Endothelial cell of umbilical vein (primary cell): ENCODE measurements at regions not wholly inside any gene's neighbourhood (a gene's known extent, or its start where the extent isn't known, plus 50 kb on each side); places are given as distances from the start of the nearest gene placed in this dataset.

Experiments
- BruUV-seq: library from RNA; stranded (reverse); fragments of 400-500 nt; replicated peaks from 2 replicates; lab custom pipeline; 2021; lab: Mats Ljungman, UMichigan
- CTCF ChIA-PET: fragments of 300-600, 350-600 bp; sonication (Branson Sonifier 250); formaldehyde crosslinking; loops from one replicate; lab custom pipeline; 2021; ENCODE audit warnings: antibody characterized with exemption, inconsistent platforms; lab: Charles Lee
- POLR2A ChIA-PET: fragments of 300-600, 350-600 bp; sonication (Branson Sonifier 250); formaldehyde crosslinking; loops from one replicate; lab custom pipeline; 2021; ENCODE audit warnings: antibody characterized with exemption, inconsistent platforms; lab: Charles Lee
- DNase-seq: peaks from one replicate; pipeline ENCODE4 v3.0.0-alpha.2; 2011; ENCODE audit warnings: low read depth, low spot score
- FAIRE-seq: peaks from 2 replicates; lab custom pipeline; 2011; peaks lifted over from hg19 to GRCh38; lab: Jason Lieb, UNC
- H2AFZ ChIP-seq: 2 replicates; pipeline ENCODE4 v1.6.0; 2012; ENCODE audit warnings: low read depth, low read length, control low read depth, inconsistent platforms
- H3K27ac ChIP-seq: 2 replicates; pipeline ENCODE4 v1.5.1; 2011; ENCODE audit warnings: low read depth, mild to moderate bottlenecking, control low read depth, low read length, moderate library complexity; ENCODE audit not compliant: insufficient read depth
- H3K27me3 ChIP-seq, 2 experiments: 2 replicates each; pipeline versions ENCODE4 v1.6.0 to v1.6.1; 2011; ENCODE audit warnings: low read length in 2 of 2, mixed read lengths in 1 of 2; ENCODE audit not compliant: control insufficient read depth in 2 of 2, insufficient read depth in 2 of 2
- H3K36me3 ChIP-seq, 2 experiments: 2 replicates in 1 of 2; 3 replicates in 1 of 2; pipeline ENCODE4 v1.5.1; 2011; ENCODE audit warnings: low read length in 2 of 2, mild to moderate bottlenecking in 1 of 2, moderate library complexity in 1 of 2; ENCODE audit not compliant: control insufficient read depth in 2 of 2, insufficient read depth in 2 of 2; ENCODE audit errors: extremely low read depth in 1 of 2
- H3K4me1 ChIP-seq: 3 replicates; pipeline ENCODE4 v1.5.1; 2011; ENCODE audit warnings: mild to moderate bottlenecking, low read length; ENCODE audit not compliant: control insufficient read depth, insufficient read depth; ENCODE audit errors: extremely low read depth
- H3K4me2 ChIP-seq: 2 replicates; pipeline ENCODE4 v1.6.1; 2011; ENCODE audit warnings: low read length, control low read depth, mixed read lengths; ENCODE audit not compliant: insufficient read depth
- H3K4me3 ChIP-seq, 3 experiments: fragments of 200-600 bp in 1 of 3; sonication (generic), shearing (Covaris generic) in 1 of 3; replicated peaks in 1 of 3; 2 replicates each; pipeline ENCODE4 v1.5.1; 2011 to 2016; ENCODE audit warnings: control low read depth in 3 of 3, low read length in 3 of 3, mild to moderate bottlenecking in 2 of 3, inconsistent platforms in 1 of 3, low read depth in 1 of 3, moderate library complexity in 1 of 3; ENCODE audit not compliant: insufficient read depth in 1 of 3
- H3K79me2 ChIP-seq: 2 replicates; pipeline ENCODE4 v1.6.0; 2012; ENCODE audit warnings: low read length, inconsistent platforms; ENCODE audit not compliant: control insufficient read depth, insufficient read depth
- H3K9ac ChIP-seq: replicated peaks from 2 replicates; pipeline ENCODE3; 2011; ENCODE audit warnings: low read length, control low read depth; ENCODE audit not compliant: insufficient read depth; ENCODE audit errors: extremely low read depth
- H3K9me1 ChIP-seq: replicated peaks from 3 replicates; pipeline ENCODE4 v1.6.0; 2011; ENCODE audit warnings: mild to moderate bottlenecking, low read length; ENCODE audit not compliant: control insufficient read depth, insufficient read depth; ENCODE audit errors: extremely low read depth
- H3K9me3 ChIP-seq: replicated peaks from 2 replicates; pipeline ENCODE4 v1.5.1; 2012; ENCODE audit warnings: low read length, inconsistent platforms; ENCODE audit not compliant: control insufficient read depth, insufficient read depth
- H4K20me1 ChIP-seq: replicated peaks from 2 replicates; pipeline ENCODE3; 2011; ENCODE audit warnings: mild to moderate bottlenecking, low read length; ENCODE audit not compliant: control insufficient read depth, insufficient read depth; ENCODE audit errors: extremely low read depth
- EZH2 ChIP-seq: IDR thresholded peaks from 2 replicates; pipeline ENCODE4 v1.6.1; 2012; ENCODE audit warnings: borderline replicate concordance, low read depth, mild to moderate bottlenecking, moderate library complexity, low read length, inconsistent platforms; ENCODE audit not compliant: severe bottlenecking
- FOS ChIP-seq: IDR thresholded peaks from 2 replicates; pipeline ENCODE4 v1.6.1; 2011; ENCODE audit warnings: mild to moderate bottlenecking, low read length, moderate library complexity, borderline replicate concordance; ENCODE audit not compliant: insufficient read depth
- GATA2 ChIP-seq: IDR thresholded peaks from 2 replicates; pipeline ENCODE4 v1.7.0; 2011; ENCODE audit warnings: low read depth, mild to moderate bottlenecking, moderate library complexity, mixed read lengths, low read length; ENCODE audit not compliant: insufficient read length, insufficient read depth
- JUN ChIP-seq: IDR thresholded peaks from 2 replicates; pipeline ENCODE4 v1.6.1; 2011; ENCODE audit warnings: borderline replicate concordance, low read depth; ENCODE audit not compliant: insufficient read length, insufficient read depth
- MYC ChIP-seq: IDR thresholded peaks from one replicate; pipeline ENCODE4 v1.6.1; 2011; ENCODE audit warnings: mild to moderate bottlenecking, low read depth, low read length
- POLR2A ChIP-seq: IDR thresholded peaks from 2 replicates; pipeline ENCODE4 v1.6.1; 2012; ENCODE audit warnings: low read depth, mild to moderate bottlenecking, control low read depth, low read length
- POLR2AphosphoS5 ChIP-seq: IDR thresholded peaks from 2 replicates; pipeline ENCODE4 v1.6.1; 2012; ENCODE audit warnings: low read depth, mild to moderate bottlenecking, control low read depth, low read length, moderate library complexity; ENCODE audit not compliant: insufficient read depth
- dilution Hi-C: fragments of 300-500 bp; cut with MboI; formaldehyde crosslinking; loops from one replicate; pipeline ENCODE4 v1.15.0; 2019; ENCODE audit warnings: low sequenced_read_pairs; ENCODE audit not compliant: extremely low pct_ligation_motif_present
- intact Hi-C: fragments of 100-400 bp; cut with micrococcal nuclease; formaldehyde crosslinking; loops from one replicate; pipeline ENCODE4 v1.10.0; 2022
- TF ChIP-seq, protein P1 (sequence below): IDR thresholded peaks from 2 replicates; pipeline ENCODE4 v1.6.1; 2011; ENCODE audit not compliant: insufficient read depth, insufficient read length
- TF ChIP-seq, protein P2 (sequence below), 2 donors: IDR thresholded peaks; 1 replicate in 1 of 2; 2 replicates in 1 of 2; pipeline ENCODE4 v1.5.1; 2011; ENCODE audit warnings: low read length in 2 of 2, mild to moderate bottlenecking in 2 of 2, moderate library complexity in 2 of 2, control low read depth in 1 of 2, inconsistent platforms in 1 of 2, low read depth in 1 of 2; ENCODE audit not compliant: insufficient read depth in 1 of 2; ENCODE audit errors: extremely low read depth in 1 of 2

DNA sequence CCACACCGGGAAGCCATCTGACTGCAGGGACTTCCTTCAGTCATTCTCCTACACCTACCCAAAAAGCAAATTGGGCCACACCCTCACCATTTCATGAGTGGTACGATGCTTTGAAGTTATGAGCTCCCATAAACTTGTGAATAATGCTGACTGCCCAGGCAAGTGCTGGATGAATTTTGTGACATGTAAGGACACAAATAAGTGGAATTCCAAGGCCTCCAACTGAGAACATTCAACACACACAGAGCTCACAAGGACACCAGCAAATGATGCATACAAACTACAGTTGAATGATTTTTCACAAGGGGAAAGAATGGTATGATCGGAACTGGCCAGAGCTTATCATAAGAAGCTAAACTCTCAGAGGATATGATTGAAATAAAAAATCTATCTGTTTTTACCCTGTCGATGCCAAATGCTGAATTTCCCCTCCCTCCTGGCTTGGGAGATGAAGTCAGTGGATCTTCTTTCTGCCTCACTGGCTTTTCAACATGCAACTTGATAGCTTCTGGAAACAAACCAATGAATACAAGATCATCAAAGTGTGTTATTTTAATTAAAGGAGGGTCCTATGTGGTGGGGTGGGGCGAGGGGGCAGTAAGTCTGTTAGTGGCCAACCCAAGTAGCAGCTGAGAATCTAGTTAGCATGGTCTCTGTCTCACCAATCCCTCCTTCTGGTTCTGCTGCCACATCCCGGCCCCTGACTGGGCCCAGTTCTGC, 123.8 kb downstream of the WT1 start:
- CTCF ChIA-PET = interaction anchor here (0.5 to 1.6 kb wide), 6 partner anchors 9 to 16 kb away, joined by 3 to 8 read pairs (median 4); no protein-coding TSS in a partner anchor
- no peaks in the 10 kb centered on the region for H3K4me1 ChIP-seq
- no TSS peak for BruUV-seq
- H3K27me3 ChIP-seq = no peaks in the 10 kb centered on the region
- H3K4me2 ChIP-seq = no peak overlapping the region
- DNase-seq (no peak), FAIRE-seq (no peak)
- no peaks in the 10 kb centered on the region for H4K20me1 ChIP-seq
- H3K36me3 ChIP-seq = no peaks in the 10 kb centered on the region
- intact Hi-C loops = no loop called here
- H3K27ac ChIP-seq = no peak overlapping the region
- H3K4me3 ChIP-seq = no peak overlapping the region
- H3K79me2 ChIP-seq = no peaks in the 10 kb centered on the region
- dilution Hi-C loops = no loop called here
- H2AFZ ChIP-seq = no peak overlapping the region
- H3K9me1 ChIP-seq = no peaks in the 10 kb centered on the region
- H3K9ac ChIP-seq = no peak overlapping the region
- TF ChIP-seq FOS (no peak), POLR2AphosphoS5 (no peak), EZH2 (no peak), JUN (no peak), MYC (no peak), POLR2A (no peak), GATA2 (no peak)
- TF ChIP-seq, protein P1, sequence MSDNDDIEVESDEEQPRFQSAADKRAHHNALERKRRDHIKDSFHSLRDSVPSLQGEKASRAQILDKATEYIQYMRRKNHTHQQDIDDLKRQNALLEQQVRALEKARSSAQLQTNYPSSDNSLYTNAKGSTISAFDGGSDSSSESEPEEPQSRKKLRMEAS = no peak
- TF ChIP-seq, protein P2, sequence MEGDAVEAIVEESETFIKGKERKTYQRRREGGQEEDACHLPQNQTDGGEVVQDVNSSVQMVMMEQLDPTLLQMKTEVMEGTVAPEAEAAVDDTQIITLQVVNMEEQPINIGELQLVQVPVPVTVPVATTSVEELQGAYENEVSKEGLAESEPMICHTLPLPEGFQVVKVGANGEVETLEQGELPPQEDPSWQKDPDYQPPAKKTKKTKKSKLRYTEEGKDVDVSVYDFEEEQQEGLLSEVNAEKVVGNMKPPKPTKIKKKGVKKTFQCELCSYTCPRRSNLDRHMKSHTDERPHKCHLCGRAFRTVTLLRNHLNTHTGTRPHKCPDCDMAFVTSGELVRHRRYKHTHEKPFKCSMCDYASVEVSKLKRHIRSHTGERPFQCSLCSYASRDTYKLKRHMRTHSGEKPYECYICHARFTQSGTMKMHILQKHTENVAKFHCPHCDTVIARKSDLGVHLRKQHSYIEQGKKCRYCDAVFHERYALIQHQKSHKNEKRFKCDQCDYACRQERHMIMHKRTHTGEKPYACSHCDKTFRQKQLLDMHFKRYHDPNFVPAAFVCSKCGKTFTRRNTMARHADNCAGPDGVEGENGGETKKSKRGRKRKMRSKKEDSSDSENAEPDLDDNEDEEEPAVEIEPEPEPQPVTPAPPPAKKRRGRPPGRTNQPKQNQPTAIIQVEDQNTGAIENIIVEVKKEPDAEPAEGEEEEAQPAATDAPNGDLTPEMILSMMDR (IDR thresholded peaks at IDR 0.05; ENCODE audit: extremely low read depth in 1 of 2, insufficient read depth in 1 of 2, low read depth in 1 of 2, low read length in 2 of 2) = no peak
- POLR2A ChIA-PET = no interaction called here
- H3K9me3 ChIP-seq = no peaks in the 10 kb centered on the region
